Activated CD8-positive, alpha-beta memory T cell treated with anti-CD3 and anti-CD28 coated beads for 36 hours (primary cell): ENCODE measurements at regions not wholly inside any gene's neighbourhood (a gene's known extent, or its start where the extent isn't known, plus 50 kb on each side); places are given as distances from the start of the nearest gene placed in this dataset.

Experiments used
- CTCF ChIA-PET: fragments of 350-600 bp; sonication (Branson Sonifier 250); formaldehyde crosslinking; loops from one replicate; lab custom pipeline; 2021; ENCODE audit warnings: antibody characterized with exemption; lab: Charles Lee
- POLR2A ChIA-PET: fragments of 350-600 bp; sonication (Branson Sonifier 250); formaldehyde crosslinking; loops from one replicate; lab custom pipeline; 2021; ENCODE audit warnings: antibody characterized with exemption; lab: Charles Lee

DNA sequence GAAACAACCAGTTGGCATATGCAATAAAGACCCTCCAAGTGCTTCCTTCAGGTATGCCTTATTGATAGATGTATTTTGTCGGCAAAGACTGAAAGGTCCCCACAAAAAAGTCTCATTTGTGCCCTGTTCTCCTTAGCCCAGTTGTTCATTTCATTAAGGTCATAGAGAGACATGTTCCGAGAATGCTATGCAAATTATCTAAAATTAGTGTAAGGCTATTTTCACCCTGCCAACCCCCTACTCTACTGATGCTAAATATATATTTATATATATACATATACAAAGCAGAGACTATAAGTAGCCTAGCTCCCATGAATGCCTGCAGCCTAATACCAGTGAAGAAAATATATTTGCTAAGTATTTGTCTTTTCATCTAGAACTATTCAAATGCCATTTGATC, 96.7 kb upstream of the ADO start:
- CTCF ChIA-PET = no interaction called here
- POLR2A ChIA-PET = no interaction called here

DNA sequence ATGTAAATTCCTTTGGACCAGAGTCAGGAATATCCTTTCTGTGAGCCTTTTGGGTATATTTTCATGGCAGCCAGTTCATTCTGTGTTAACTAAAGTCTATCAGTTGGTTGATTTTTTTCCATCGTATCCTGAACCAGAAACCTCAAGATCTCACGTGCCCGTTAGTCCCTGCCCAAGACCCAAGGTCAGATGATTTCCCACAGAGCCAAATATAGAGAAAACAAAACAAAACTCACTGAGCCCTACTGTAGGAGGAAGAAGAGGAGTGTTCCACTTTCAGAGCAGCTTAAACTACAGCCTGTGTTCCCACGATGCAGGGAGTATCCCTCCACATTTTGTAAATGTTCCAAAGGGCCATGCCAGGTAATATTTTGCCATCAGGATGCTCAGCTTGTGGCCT, 96.0 kb upstream of the ADO start:
- ChIA-PET POLR2A (no interaction called here), CTCF (no interaction called here)

DNA sequence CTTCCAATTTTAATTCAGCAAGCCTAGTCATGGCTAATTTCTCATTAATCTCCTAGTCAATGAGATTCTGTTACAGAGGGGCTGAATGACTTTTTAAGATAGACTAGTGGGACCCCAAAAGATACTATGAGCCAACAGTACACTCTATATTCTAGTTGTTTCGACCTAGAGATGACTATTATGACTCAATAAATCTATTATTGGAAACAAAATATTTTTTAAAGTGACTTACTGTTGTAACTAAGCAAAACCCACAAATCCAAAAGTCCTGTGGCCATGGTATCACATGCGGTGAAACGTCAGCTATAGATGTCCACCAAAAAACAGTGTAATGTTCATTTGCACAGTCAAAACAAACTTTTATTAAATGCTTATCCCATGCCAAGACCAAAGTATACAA, 95.3 kb upstream of the ADO start:
- CTCF ChIA-PET = no interaction called here

DNA sequence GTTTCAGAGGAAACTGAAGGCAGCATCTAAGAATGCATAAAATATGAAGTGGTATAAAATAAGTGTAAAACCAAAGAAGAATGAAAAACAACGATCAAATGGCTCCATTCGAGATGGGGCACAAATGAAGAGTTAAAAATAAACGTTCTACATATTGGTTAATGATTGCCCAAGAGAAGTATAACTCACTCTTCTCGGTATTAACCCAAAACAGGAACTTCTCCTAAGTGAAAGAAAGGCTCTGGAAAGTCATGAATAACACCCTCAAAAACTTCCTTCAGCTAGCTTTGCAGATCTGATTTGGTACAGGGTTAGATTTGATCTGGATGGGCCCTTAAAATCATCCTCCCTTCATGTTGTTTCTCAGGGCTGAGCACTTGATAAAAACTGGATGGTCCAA, 94.3 kb upstream of the ADO start:
- POLR2A ChIA-PET = no interaction called here
- CTCF ChIA-PET = interaction anchor here (0.5 kb wide), 1 partner anchor 19 kb away, joined by 5 read pairs; no protein-coding TSS in a partner anchor

More for the DNA sequence above, 95.3 kb upstream of the ADO start:
- POLR2A ChIA-PET = no interaction called here

DNA sequence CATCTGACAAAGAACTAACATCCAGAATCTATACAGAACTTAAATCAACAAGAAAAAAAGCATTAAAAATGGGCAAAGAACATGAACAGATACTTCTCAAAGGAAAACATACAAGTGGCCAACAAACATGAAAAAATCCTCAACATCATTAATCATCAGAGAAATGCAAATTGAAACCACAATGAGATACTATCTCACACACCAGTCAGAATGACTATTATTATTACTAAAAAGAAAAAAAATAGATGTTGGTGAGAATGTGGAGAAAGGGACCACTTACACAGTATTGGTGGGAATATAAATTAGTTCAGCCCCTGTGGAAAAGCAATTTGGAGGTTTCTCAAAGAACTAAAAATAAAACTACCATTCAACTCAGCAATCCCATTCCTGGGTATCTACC, 89.1 kb upstream of the ADO start:
- CTCF ChIA-PET = no interaction called here
- POLR2A ChIA-PET = no interaction called here

DNA sequence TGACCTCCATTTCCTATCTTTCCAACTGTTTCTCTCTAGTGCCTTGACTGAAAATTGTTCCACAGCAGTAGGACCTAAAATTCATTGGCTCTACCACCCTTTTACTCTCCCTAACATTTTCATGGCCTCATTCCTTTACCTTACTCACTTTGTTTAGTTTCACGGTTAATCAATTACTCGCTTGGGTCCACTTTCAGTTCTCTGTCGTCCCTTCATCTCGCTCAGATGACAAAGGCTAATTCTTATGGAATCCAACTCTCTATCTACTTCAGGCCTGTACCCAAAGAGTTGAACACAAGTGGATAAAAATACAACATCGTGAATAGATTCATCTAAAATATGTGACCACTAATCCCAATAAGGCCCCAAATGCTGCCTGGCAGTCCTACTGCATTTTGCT, 85.9 kb upstream of the ADO start:
- ChIA-PET POLR2A (no interaction called here), CTCF (no interaction called here)

DNA sequence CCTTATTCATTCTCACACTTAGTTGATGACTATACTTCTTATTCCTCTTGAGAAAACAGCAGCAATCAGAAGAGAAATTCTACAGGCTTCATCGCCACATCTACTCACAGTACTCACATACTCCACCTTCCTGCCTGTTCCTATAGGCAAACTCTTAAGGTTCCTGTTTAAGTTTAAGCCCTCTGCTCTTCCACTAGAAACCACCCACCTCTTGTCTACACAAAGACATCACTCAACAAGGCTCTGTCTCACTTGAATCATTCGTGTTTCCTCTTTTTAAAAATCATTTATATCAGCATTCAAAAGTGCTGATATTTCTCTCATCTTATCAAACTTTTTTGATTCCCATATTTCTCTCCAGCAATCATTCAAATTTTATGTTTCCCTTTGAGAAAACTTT, 85.5 kb upstream of the ADO start:
- ChIA-PET CTCF (no interaction called here), POLR2A (no interaction called here)

DNA sequence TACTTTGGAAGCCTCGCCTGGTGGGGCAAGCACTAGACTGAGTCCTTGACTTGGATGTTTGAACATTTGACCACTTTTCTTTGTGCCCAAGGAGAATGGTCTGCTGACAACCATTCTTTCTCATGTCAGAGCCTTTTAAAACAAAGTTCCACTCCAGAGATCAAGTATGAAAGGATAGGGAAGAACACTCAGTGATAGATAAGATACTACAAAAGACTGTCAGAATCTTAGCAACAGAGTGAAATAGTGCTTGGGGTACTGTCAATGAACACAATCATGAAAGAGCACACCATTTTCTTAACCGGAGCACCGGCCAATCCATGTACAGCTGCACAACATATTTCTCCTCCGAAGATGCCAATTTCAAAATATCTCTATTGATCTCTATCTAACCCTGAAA, 82.8 kb upstream of the ADO start:
- POLR2A ChIA-PET = no interaction called here
- CTCF ChIA-PET = no interaction called here

DNA sequence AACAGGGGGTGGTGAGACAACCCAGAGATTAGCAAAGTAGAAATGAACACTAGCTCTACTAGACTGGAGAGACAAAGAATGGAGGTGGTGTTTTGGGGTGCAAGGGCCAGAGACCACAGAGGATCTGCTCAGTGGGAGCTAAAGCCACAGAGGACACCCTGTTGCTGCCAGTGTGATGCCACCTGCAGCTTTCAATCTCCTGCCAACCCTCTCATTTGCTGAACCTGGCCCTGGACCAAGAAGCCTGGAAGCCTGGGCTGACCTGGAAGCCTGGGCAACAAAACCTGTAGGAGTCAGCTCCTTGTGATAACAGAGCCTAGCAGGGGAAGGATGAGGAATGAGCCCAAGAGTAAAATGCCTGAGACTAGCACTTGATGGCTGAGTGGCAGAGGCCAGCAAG, 81.1 kb upstream of the ADO start:
- CTCF ChIA-PET = no interaction called here
- POLR2A ChIA-PET = no interaction called here

DNA sequence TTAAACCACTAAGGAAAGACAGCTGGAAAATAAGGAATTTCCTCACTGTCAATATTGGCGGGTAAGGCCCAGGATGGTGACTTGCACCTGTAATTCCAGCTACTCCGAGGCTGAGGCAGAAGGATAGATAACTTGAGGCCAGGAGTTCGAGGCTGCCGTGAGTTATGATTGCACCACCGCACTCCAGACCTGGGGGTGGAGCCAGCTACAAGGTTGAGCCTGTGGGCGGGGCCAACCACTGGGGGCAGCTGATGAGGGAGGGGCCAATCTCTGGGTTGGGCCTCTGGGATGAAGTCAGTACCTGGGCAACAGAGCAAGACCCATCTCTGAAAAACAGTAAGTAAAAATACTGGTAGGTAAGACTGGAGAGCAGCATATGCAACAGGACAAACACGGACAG, 80.1 kb upstream of the ADO start:
- POLR2A ChIA-PET = no interaction called here
- CTCF ChIA-PET = interaction anchor here (1.3 kb wide), 2 partner anchors 9 to 102 kb away, joined by 3 read pairs; no protein-coding TSS in a partner anchor

DNA sequence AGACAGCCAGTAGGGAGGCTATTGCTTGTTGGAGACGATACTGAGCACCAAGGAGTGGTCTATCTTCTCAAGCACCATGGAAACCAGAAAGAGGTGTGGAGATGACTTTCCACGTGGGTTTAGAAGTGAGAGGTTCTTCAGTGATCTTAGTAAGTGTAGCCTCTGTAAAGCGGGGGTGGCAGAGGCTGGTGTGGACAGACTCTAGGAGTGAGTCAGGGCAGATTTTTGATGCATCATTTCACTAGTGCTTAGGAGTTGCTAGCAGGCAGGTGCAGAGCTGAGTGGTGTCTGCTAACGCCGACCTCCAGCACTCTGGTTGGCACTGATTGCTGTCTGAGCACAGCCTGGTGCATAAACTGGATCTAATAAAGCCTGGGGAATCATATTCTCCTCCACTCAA, 78.4 kb upstream of the ADO start:
- ChIA-PET POLR2A (interaction anchor here (1.0 to 1.5 kb wide), 2 partner anchors 9 to 85 kb away, joined by 3 read pairs; no protein-coding TSS in a partner anchor), CTCF (interaction anchor here (1.0 to 2.1 kb wide), 5 partner anchors 9 to 115 kb away, joined by 3 to 6 read pairs (median 5); no protein-coding TSS in a partner anchor)

DNA sequence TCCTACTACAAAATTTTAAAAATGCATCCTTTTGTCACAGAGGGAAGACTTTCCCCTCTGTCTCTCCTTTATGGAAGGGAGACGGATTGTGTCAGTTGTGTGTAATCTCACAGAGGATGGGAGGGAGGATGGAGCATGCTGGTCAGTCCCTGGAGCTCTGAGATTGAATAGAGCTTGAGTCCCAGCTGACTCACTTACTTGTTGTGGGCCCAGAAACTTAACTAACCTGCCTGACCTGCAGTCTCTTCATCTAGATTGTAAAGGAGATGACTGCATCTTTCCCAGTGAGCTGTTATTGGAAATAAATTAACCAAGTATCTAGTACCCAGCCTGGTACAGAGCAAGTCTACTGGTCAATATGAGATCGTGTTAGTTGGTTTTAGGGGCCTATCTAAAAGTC, 77.9 kb upstream of the ADO start:
- ChIA-PET POLR2A (interaction anchor here (1.0 to 1.5 kb wide), 2 partner anchors 8 to 85 kb away, joined by 3 read pairs; no protein-coding TSS in a partner anchor), CTCF (interaction anchor here (1.0 to 2.1 kb wide), 5 partner anchors 9 to 116 kb away, joined by 3 to 6 read pairs (median 5); no protein-coding TSS in a partner anchor)

DNA sequence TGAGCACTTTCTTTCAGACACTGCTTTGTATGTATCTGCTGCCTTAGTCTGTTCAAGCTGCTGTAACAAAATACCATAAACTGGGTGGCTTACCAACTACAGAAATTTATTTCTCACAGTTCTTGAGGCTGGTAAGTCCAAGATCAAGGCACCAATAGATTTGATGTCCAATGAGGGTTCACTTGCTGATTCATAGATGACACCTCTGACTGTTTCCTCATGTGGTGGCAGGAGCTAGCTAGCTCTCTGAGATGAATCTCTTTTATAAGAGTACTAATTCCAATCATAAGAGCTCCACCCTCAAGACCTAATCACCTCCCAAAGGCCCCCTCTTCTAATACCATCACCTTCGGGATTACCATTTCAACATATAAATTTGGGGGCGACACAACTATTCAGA, 76.6 kb upstream of the ADO start:
- ChIA-PET CTCF (interaction anchor here (1.4 to 2.1 kb wide), 3 partner anchors 78 to 117 kb away, joined by 3 to 6 read pairs (median 3); no protein-coding TSS in a partner anchor), POLR2A (interaction anchor here (1.3 kb wide), 1 partner anchor 77 kb away, joined by 3 read pairs; the partner anchor contains the start of gene ADO)

DNA sequence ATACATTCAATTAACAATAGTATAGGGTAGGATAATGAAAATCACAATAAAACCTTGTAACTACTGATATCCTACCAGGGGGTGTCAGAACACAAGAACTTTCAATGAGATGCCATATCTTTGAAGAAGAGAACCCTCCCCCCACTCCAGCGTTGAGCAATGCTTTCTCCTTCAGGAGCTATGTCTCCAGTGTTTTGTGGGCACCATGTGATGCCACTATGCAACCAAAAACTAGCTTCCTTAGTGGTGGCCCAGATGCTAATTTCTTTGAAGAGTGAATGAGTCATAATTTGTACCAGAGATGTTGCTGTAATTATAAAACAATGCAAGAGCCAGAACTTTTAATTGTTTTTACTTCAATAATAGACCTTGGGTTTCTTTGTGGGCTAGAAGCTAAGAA, 76.0 kb upstream of the ADO start:
- ChIA-PET POLR2A (interaction anchor here (1.3 kb wide), 1 partner anchor 76 kb away, joined by 3 read pairs; the partner anchor contains the start of gene ADO), CTCF (interaction anchor here (1.4 to 1.6 kb wide), 2 partner anchors 78 to 83 kb away, joined by 3 read pairs; no protein-coding TSS in a partner anchor)

DNA sequence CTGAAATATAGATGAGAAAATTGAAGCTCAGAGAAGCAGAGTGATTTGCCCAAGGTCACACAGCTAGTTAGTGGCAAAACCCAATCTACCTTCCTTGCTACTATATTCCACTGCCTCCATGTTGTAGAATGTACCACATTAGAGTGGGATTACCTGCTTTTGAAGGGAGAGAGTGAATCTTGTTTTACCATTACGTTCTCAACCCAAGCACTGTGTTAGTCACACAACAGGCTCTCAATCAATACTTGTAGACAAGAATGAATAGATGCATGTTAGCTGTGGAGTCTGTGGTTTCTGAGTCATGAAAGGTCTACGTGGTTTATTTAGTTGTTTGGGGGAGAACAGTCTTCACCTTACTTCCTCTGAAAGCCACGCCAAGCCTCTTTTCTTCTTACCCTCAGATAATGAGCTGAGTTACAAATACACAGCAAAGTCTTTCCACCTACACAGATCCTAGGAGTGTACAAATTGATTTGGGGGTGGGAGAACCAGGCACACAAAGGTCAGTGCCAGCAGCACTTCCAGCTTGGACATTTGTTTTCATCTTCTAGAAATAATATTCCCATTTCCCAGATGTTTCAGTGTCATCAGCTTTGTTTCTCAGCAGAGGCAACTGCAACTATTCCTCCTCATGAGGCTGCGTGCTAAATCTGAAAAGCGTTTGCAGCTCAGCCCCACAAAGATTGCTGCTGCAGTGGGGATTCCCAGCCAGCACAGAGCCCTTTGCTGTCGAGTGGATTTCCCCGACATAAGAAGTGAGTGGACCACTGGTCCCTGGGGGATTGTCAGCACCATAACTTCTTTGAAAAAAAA, 71.5 kb upstream of the ADO start:
- ChIA-PET POLR2A (interaction anchor here (0.7 to 2.6 kb wide), 6 partner anchors 16 to 120 kb away, joined by 3 to 11 read pairs (median 4); partner anchors contain the start of gene EGR2), CTCF (interaction anchor here (0.9 to 1.4 kb wide), 10 partner anchors 9 to 123 kb away, joined by 3 to 5 read pairs (median 3); partner anchors contain the start of gene EGR2)

DNA sequence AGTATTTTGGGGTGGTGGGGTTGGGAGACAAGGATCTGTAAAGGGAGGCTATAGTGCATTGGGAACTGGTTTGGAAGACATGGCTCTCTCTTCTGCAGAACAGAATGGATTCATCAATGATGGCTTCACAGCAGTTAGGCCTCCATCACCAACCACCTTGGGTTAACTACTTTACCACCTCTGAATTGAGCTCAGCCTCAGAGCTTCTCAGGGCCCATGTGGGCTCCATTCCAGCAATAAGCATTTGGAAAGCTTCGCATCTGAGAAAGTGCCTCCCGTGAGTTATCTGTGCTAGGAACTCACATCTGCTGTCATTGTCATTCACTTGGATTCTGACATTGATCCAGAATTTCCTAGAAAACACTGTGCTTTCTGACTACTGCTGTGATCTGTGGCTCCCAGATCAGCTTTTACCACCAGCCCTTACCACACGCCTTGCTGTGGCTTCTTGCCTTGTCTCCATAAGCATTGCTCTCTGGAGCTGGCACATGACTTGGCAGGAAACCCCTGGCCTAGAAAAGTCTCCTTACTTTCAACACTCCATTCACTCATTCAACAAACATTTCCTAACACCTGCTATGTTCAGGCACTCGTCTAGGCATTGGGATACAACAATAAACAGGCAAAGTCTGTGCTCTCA, 70.7 kb upstream of the ADO start:
- ChIA-PET CTCF (interaction anchor here (0.9 to 2.3 kb wide), 9 partner anchors 9 to 122 kb away, joined by 3 to 5 read pairs (median 3); partner anchors contain the start of gene EGR2), POLR2A (interaction anchor here (0.7 to 2.6 kb wide), 7 partner anchors 16 to 120 kb away, joined by 3 to 11 read pairs (median 4); partner anchors contain the start of gene EGR2)

DNA sequence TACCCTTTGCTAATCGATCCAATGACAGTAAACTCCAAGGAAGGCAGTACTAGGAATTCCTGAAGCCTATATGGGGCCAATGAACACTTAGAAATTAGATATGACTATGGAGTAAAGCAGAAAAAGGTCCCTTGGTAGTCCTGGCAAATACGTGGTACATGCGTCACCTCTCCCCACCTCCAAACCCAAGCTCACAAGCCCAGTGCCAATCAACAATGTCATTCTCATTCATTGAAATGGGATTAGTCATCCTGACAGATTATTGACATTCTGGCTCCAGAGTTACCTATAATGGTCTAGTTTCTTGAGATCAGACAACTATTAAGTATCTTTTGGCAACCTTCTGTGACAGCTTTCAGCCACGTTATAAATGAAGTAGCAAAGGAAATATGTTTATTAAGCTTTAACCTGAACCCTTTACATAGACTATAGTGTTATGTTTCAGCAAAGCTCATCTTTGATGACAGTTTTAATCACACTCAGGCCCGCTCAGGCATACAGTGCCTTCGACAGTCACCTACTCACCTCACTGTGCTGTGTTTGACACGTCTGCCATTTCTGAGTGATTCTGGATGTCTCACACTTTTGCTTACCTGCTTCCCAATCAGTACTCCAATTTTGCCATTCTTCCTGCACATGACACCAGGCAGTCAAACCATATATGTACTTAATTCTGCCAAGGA, 69.6 kb upstream of the ADO start:
- CTCF ChIA-PET = interaction anchor here (1.1 to 2.3 kb wide), 5 partner anchors 9 to 121 kb away, joined by 3 to 5 read pairs (median 3); no protein-coding TSS in a partner anchor
- POLR2A ChIA-PET = interaction anchor here (0.9 to 2.6 kb wide), 4 partner anchors 8 to 80 kb away, joined by 3 to 10 read pairs (median 4); no protein-coding TSS in a partner anchor

DNA sequence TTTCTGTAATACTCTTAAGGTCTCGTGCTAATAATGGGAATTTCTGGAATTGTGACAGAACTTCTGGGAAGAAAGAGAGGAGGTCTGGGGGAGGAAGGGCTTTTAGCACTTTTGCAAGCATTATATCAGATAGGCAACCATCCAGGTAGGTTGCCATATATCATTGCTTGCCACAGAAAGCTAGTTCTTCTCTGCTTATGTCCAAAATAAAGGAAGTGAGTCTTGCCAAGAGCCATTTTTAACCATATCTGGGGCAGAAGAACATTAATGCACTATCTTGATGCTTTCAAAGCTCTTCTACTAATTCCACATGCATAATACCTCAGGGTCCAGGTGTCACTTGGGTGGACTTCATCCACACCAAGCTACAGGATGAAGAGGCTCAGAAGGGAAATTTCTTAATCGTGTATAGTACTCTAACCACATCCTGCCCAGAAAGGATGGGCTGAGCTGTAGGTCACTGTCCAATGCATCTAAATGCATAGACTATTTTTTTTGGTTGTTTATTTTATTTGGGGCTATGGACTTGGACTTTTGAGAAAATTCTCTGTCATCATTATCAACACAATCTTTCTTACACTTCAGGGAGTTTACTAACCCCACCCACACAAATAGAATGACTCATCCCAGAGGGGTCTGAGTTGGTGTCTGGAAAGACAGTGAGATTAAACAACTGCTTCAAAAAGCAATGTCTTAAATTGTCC, 68.9 kb upstream of the ADO start:
- ChIA-PET CTCF (interaction anchor here (0.9 to 2.3 kb wide), 7 partner anchors 9 to 122 kb away, joined by 3 to 5 read pairs (median 3); no protein-coding TSS in a partner anchor), POLR2A (interaction anchor here (0.9 to 1.1 kb wide), 3 partner anchors 9 to 81 kb away, joined by 3 read pairs; no protein-coding TSS in a partner anchor)
